ENCODE measurements at regions not wholly inside any gene's neighbourhood (a gene's known extent, or its start where the extent isn't known, plus 50 kb on each side); places are given as distances from the start of the nearest gene placed in this dataset.

GRCh38 chr20:11188843-11189603 lies 515.2 kb upstream of the JAG1 start:
- no peak for TF ChIP-seq POLR2A (IDR thresholded peaks at IDR 0.05)
- no peak for TF ChIP-seq CTCF (IDR thresholded peaks at IDR 0.05)
